ENCODE measurements at regions not wholly inside any gene's neighbourhood (a gene's known extent, or its start where the extent isn't known, plus 50 kb on each side); places are given as distances from the start of the nearest gene placed in this dataset.

DNA sequence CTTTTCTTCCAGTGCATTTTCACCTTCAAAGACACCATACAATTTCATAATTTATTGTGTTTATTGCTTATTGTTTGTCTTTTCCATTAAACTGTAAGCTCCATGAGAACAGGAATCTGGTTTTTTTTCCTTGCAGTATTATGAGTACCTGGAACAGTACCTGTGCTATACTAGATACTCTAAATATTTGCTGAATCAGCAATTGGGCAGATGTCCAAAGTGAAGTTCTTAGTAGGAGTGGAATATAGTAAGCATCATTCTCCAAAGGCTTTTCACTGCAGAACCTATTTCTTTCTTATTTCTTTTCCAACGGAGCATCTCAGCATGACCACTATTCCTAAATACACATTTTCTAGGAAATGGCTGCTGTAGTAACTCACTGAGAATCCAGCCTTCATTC is 269.0 kb upstream of the CCL2 start (continued):
- TF ChIP-seq, protein P1, sequence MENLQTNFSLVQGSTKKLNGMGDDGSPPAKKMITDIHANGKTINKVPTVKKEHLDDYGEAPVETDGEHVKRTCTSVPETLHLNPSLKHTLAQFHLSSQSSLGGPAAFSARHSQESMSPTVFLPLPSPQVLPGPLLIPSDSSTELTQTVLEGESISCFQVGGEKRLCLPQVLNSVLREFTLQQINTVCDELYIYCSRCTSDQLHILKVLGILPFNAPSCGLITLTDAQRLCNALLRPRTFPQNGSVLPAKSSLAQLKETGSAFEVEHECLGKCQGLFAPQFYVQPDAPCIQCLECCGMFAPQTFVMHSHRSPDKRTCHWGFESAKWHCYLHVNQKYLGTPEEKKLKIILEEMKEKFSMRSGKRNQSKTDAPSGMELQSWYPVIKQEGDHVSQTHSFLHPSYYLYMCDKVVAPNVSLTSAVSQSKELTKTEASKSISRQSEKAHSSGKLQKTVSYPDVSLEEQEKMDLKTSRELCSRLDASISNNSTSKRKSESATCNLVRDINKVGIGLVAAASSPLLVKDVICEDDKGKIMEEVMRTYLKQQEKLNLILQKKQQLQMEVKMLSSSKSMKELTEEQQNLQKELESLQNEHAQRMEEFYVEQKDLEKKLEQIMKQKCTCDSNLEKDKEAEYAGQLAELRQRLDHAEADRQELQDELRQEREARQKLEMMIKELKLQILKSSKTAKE (IDR thresholded peaks at IDR 0.05; ENCODE audit: low read depth, poor library complexity, severe bottlenecking): no peak
- no peak for TF ChIP-seq IRF5 (IDR thresholded peaks at IDR 0.05; ENCODE audit: borderline replicate concordance)
- TF ChIP-seq TAF1 (IDR thresholded peaks at IDR 0.05; ENCODE audit: borderline replicate concordance, low read depth, low read length): no peak
- no peak for TF ChIP-seq CHD4 (IDR thresholded peaks at IDR 0.05)
- no peak for TF ChIP-seq NFYA (IDR thresholded peaks at IDR 0.05; ENCODE audit: borderline replicate concordance, low read depth, low read length)
- TF ChIP-seq EGR1 (IDR thresholded peaks at IDR 0.05; ENCODE audit: borderline replicate concordance in 1 of 2, low read depth in 2 of 2, low read length in 2 of 2): no peak
- TF ChIP-seq KAT2A (conservative IDR thresholded peaks at IDR 0.05; ENCODE audit: control insufficient read depth, low read depth, low read length): no peak
- TF ChIP-seq CBX3 (IDR thresholded peaks at IDR 0.05; ENCODE audit: borderline replicate concordance, low read depth): no peak

GRCh38 chr17:33986566-33986965 is 268.5 kb upstream of the CCL2 start:
- WGBS (ENCODE audit: insufficient coverage, insufficient replicate concordance, low lambda C conversion rate, missing lambda C conversion rate): 0% methylated on average over 2 of the region's 2 CpGs
- no peak for FAIRE-seq
- RAD21 ChIA-PET (ENCODE audit: unreplicated experiment): no interaction called here
- TF ChIP-seq, protein P2, sequence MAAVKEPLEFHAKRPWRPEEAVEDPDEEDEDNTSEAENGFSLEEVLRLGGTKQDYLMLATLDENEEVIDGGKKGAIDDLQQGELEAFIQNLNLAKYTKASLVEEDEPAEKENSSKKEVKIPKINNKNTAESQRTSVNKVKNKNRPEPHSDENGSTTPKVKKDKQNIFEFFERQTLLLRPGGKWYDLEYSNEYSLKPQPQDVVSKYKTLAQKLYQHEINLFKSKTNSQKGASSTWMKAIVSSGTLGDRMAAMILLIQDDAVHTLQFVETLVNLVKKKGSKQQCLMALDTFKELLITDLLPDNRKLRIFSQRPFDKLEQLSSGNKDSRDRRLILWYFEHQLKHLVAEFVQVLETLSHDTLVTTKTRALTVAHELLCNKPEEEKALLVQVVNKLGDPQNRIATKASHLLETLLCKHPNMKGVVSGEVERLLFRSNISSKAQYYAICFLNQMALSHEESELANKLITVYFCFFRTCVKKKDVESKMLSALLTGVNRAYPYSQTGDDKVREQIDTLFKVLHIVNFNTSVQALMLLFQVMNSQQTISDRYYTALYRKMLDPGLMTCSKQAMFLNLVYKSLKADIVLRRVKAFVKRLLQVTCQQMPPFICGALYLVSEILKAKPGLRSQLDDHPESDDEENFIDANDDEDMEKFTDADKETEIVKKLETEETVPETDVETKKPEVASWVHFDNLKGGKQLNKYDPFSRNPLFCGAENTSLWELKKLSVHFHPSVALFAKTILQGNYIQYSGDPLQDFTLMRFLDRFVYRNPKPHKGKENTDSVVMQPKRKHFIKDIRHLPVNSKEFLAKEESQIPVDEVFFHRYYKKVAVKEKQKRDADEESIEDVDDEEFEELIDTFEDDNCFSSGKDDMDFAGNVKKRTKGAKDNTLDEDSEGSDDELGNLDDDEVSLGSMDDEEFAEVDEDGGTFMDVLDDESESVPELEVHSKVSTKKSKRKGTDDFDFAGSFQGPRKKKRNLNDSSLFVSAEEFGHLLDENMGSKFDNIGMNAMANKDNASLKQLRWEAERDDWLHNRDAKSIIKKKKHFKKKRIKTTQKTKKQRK (IDR thresholded peaks at IDR 0.05; ENCODE audit: low read depth, low read length): no peak
- TF ChIP-seq DPF2 (IDR thresholded peaks at IDR 0.05): no peak
- TF ChIP-seq TCF12 (IDR thresholded peaks at IDR 0.05; ENCODE audit: low read depth, low read length): no peak
- no peak for TF ChIP-seq SRF (IDR thresholded peaks at IDR 0.05; ENCODE audit: low read depth in 2 of 2, low read length in 2 of 2)
- TF ChIP-seq NBN (IDR thresholded peaks at IDR 0.05): no peak
- TF ChIP-seq SUZ12 (IDR thresholded peaks at IDR 0.05; ENCODE audit: unreplicated experiment): no peak
- no peak for TF ChIP-seq IKZF1 (conservative IDR thresholded peaks at IDR 0.05)
- no peak for TF ChIP-seq PML (IDR thresholded peaks at IDR 0.05; ENCODE audit: low read length)
- no peak for TF ChIP-seq STAT1 (conservative IDR thresholded peaks at IDR 0.05)
- no peak for TF ChIP-seq ZNF274 (IDR thresholded peaks at IDR 0.05; ENCODE audit: insufficient read depth, insufficient read length)
- TF ChIP-seq ESRRA (IDR thresholded peaks at IDR 0.05; ENCODE audit: low read length): no peak
- TF ChIP-seq BACH1 (IDR thresholded peaks at IDR 0.05; ENCODE audit: borderline replicate concordance): no peak

More at GRCh38 chr17:33986566-33986965, 268.5 kb upstream of the CCL2 start:
- H3K79me2 ChIP-seq (ENCODE audit: control insufficient read depth, insufficient read depth, low read length): no peaks in the 10 kb centered on the region
- H2AFZ ChIP-seq (ENCODE audit: control insufficient read depth, low read depth, low read length): no peak overlapping the region
- ChIA-PET SMC1A (ENCODE audit: uncharacterized antibody, unreplicated experiment) (no interaction called here), CTCF (no interaction called here), POLR2A (no interaction called here)
- no peaks in the 10 kb centered on the region for H3K4me1 ChIP-seq (ENCODE audit: control insufficient read depth, insufficient read depth, low read length)
- no peak overlapping the region for H3K27ac ChIP-seq (ENCODE audit: control insufficient read depth, insufficient read depth)
- H3K9me3 ChIP-seq (replicated peaks; ENCODE audit: control insufficient read depth, insufficient read depth, low read length): no peaks in the 10 kb centered on the region
- no peak overlapping the region for H3K4me3 ChIP-seq
- no peaks in the 10 kb centered on the region for H4K20me1 ChIP-seq (ENCODE audit: control insufficient read depth, insufficient read depth)
- intact Hi-C loops (cut with micrococcal nuclease; ENCODE audit: unreplicated experiment) (no loop called here), in situ Hi-C loops (cut with MboI) (no loop called here)
- no peak for ATAC-seq
- no peaks in the 10 kb centered on the region; a peak in 1 of 4 replicates for H3K27me3 ChIP-seq (replicated peaks in 1 of 2; ENCODE audit: control insufficient read depth in 2 of 2, insufficient read depth in 2 of 2, low read length in 1 of 2)
- DNase-seq (ENCODE audit: low read depth, low spot score): no peak
- no peak overlapping the region for H3K4me2 ChIP-seq (ENCODE audit: control insufficient read depth, insufficient read depth)
- H3K36me3 ChIP-seq (ENCODE audit: control insufficient read depth in 2 of 2, insufficient read depth in 2 of 2, low read length in 1 of 2): no peaks in the 10 kb centered on the region
- H3K9ac ChIP-seq (ENCODE audit: control insufficient read depth, insufficient read depth, low read length): no peak overlapping the region
- BruUV-seq (replicated peaks): no TSS peak

Data from GM12878 (cell line).